Left lobe of liver (tissue), 2 donors: ENCODE measurements at regions not wholly inside any gene's neighbourhood (a gene's known extent, or its start where the extent isn't known, plus 50 kb on each side); places are given as distances from the start of the nearest gene placed in this dataset.
"Not testable (repeated sequence)": the region's sequence is repeated elsewhere in the genome, so short reads cannot be mapped to it uniquely, and the experiment has no call there.

Experiments
- ATAC-seq: fragments of 200-7000 bp; cut with Tn5 transposase; one replicate; pipeline ENCODE4 v1.9.1; 2020; ENCODE audit warnings: mild to moderate bottlenecking, moderate library complexity
- DNase-seq: peaks from one replicate; pipeline ENCODE4 v3.0.0-alpha.2; 2020; ENCODE audit warnings: low spot score
- donor health status: DM: no; HTN: no; CAD: no; lungs with moderate emphysema.
- donor health status: DM: no; HTN: yes; CAD: no.

DNA sequence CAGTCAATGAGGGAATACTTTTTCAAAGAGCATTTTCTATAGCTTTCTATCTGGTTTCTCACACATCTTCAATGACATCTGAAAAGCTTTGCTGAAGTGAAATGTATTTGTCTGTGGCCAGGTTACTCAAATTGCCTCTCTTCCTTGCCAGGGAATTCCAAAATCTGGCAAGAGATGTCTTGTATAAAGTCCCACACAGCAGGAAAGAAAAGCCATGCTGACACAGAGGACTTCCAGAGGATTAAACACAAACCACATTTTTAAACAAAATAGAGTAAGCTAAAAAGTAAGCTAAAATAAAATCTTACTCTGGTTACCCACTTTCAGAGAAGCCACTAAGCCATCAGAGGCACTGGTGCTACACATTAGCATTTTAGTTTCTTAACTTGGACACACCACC lies 93.1 kb upstream of the BCAR3 start:
- DNase-seq (no peak), ATAC-seq (no peak)

DNA sequence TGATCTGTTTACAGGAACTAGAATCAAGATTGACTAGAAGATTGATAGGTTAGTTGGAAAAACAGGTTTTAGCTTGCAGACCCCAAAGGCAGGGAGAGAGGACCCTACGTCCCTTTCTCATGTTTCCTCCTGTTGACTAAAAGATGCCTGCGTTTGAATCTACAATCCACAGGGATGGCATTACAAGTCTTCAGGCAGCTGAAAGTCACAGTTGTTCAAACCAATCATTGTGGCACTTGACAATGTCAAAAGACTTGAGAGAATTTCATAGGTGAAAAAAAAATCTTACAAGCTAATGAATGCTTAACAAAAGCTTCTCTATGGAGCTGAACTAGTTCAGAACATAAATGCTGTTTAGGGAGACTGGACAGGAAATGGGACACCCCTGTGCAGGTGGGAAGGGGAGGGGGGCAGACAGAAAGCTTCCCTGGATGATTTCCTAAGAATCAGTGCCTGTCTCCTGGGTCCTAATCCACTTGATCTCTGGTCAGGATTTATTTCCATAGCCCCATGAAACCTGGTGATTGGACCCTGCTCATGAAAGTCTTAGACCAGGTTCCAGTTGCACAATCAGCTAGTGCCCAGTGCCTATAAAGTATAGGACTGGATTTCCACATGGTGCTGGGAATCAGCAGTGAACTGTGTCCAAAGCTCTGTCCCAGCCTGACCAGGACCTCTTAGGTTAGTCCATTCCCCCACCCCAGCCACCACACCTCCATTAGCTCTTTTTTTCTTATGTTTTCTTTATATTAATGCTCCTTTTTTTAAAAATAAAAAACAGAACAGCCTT lies 91.6 kb upstream of the BCAR3 start:
- ATAC-seq (peak; percentile 37), DNase-seq (no peak)

DNA sequence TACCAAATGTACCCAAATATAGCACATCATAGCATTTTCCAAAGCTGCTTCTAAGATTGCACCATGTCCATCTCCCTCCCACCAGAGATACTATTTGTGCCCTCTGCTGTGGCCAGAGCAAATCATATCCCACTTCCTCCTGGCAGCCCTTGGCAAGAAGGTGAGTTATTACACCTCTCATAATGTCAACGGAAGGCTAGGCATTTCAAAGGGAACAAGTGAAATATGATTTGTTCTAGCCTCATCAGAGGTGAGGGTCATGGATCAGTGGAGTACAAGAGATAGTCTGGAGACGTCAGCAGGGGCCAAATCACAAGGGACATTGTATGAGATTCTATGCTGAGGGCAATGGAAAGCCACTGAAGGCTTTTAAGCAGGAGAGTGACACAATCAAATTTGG lies 90.2 kb upstream of the BCAR3 start:
- DNase-seq (no peak), ATAC-seq (no peak)

DNA sequence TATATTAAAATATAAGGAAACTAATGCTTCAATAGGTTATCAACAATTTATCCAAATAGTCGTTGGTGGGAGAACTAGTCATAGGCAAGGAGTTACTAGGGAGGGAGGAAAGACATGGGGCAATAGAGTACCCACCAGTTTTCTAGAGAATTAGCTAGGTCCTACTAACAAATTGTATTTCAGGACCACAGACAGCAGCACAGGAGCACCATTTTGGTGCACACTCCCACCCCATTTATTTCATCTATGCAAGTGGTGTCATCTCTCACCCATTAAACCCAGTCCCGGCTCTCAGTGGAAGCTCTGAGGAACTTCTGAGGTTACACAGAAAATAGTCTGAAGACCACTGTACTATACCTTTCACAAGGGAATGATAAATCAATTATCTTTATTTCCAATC lies 89.0 kb upstream of the BCAR3 start:
- ATAC-seq (no peak), DNase-seq (no peak)

DNA sequence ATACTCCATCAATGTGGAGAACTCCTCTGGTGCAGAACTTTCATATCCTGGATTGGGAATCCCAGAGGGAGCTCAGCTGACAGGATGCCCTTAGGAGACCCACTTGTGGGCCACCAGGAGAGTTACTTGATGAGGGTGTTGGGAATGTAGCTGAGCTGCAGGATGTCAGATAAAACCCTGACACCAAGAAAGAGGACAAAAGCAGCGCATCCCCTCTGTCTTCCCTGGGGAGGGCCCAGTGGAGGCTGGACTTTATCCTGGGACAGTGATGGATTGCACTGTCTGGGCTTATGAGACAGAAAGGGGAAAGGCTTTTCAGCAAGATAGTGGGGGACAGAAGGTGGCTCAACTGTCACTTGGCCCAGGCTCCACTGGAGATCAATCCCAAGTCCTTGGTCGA lies 88.1 kb upstream of the BCAR3 start:
- ATAC-seq: no peak
- DNase-seq: no peak

DNA sequence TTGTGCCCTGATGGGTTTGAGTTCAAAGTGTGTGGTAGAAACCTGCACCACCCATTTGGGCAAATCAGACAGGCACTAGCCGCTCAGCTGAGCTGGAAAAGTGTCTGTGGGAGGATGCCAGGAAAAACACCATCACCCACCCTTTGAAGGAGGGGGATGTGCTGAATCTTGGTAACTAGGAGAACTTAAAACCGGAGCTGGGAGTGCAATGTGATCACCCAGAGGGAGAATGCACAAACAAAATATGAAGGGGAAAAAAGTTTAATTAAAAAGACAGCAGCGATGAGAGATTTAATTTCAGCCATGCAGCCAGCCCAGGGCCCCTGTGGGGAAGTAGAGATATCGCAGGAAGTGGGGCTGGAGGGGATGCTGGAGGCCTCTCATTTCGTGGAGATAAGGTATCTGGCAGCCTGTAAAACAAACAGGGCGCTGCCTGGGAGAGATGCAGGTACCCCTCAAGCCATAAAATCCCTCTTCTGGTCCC lies 86.8 kb upstream of the BCAR3 start:
- ATAC-seq (no peak), DNase-seq (no peak)

DNA sequence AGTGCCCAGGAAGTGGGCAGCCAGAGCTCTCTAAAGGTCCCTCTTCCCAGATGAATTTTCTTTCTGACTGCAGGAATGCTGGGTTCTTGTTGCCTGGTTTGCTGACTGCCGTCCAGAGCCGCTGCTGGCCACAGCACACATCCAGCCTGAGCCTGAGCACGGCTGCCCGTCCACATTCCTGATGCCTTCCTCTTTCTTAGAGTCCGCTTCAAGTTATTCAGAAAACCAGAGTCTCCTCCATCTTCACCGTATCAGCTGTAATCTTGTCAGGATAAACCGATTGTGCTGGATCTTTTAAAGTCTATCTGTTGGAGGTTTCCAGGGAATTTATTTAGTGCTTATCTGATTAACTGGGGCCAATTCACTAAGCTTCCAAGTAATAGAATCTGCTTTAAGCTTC lies 84.8 kb upstream of the BCAR3 start:
- no peak for ATAC-seq
- DNase-seq: no peak

DNA sequence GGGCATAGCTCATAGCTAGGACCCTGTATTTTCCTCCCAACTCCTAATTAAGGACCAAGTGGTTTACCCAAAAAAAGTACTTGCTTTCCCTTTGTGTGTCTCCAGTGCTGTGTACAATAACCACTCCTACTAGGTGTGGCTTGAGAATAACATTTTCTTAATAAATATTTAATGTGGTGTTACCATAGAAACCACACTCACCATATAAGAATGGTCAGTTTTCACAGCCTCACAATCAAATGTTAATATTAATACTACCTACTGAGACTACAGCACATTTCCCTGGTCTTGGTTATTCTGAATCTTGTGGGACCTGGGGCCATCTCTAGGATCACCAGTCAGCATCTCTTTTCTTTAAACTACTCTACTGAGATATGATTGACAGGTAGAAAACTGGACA lies 83.5 kb upstream of the BCAR3 start:
- ATAC-seq: no peak
- no peak for DNase-seq

DNA sequence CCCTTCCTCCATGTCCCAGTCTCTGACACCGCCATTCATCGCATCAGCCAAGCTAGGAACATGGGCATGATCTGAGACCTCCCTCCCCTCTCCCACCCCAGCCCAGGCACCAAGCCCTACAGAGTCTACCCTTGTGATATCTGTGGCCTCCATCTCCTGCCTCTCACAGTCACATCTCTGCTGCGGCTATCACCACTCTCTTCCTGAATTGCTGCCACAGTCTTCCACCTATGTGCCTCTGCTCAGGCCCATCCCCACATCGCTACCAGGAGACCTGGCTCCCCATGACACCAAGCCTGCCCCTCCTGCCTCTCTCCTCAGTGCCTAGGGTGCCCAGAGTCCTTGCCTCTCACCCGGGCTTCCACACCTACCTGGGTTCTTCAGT lies 82.7 kb upstream of the BCAR3 start:
- ATAC-seq (no peak), DNase-seq (no peak)

DNA sequence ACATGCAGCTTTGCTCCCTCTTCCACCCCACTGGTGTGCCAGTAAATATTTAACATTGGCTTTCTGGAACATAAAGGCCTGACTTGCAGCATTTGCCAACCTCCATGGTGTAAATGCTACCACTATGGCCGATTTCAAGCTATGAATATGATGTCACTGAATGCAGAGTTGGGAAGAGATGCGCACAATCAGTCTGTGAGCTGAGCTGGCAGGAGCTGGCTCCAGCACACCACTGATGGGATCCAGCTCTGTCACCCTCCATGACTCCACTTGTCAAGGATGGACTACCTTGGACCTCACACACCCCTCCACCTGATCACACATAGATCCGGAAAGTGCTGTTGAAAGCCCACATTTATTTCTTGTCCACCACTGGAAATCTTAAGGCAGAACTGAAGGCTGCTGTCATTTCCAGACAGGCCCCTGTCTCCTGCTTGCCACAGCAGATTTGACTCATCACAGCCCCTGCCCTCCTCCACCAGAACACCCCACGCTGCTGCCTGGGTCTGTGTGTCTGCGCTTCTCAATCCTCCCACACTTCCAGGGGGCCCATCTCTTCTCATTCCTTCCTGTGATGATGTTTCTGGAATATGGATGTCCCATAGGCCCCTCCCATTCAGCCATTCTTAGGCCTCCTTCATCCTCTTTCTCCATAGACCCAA lies 82.2 kb upstream of the BCAR3 start:
- ATAC-seq: no peak
- no peak for DNase-seq

DNA sequence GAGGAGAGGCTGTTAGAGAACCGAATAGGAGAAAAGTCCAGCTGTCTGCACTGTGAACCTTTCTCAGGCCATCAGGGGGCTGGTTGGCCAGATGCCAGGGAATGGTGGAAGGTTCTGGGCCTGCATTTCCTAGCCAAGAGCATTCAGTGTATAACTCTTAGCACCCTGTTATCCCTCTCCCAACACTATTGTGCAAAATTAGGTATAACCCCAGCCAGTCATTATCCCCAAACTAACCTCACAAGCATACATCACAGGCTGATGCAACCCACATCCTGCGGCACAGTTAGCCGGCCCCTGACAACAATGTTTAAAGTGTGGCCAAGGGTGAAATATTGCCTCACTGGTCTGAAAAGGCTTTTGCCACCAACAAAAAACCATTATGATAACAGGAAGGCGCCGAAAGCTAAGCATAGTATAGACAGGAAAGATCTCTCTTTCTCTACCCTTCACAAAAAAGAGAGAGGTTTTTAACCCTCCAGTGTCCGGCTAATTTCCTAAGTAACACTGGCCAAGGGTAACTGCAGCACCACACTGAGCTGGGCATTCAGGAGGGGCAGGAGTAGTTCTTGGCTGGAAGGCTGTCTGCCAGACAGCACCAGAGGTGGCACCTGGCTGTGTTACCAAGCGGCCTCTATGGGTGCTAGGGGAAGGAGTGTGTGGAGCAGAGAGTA lies 77.3 kb upstream of the BCAR3 start:
- ATAC-seq: peak; percentile 81
- DNase-seq: peak; percentile 69

DNA sequence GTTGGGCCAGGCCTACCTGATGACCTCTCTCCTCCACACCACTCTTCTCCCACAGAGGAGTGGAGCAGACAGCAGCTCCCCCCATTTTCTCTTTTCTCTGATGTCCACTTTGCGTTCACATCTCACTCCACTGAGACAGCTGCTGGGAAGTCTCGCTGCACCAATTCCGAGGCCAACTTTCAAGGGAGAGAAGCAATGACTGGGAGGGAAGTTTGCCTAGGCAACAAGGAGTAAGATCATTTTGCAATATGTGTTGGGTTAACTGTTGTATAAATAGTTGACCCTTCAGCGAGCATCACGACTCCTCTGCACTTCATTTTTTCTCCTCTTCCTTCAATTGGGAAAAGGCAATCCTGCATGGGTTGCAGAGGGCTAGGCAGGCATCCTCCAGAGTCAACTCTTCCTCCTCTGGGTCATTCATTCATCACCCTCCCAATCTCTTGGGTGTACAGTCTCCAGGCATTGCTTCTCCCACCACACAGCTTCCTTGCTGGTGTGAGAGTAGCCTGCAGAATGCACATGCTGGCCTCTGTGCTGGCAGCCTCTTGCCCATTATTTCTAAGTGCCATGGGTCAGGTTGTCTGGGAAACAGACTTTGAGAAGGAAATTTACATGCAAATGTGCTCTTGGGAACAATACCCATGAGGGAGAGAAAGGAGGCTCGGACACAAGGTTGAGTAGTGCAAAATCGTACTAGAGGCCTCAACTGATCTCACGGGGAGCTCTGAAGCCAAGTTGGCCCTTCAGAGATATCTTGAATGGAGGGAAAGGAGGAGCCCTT lies 75.8 kb upstream of the BCAR3 start:
- DNase-seq (no peak), ATAC-seq (no peak)

DNA sequence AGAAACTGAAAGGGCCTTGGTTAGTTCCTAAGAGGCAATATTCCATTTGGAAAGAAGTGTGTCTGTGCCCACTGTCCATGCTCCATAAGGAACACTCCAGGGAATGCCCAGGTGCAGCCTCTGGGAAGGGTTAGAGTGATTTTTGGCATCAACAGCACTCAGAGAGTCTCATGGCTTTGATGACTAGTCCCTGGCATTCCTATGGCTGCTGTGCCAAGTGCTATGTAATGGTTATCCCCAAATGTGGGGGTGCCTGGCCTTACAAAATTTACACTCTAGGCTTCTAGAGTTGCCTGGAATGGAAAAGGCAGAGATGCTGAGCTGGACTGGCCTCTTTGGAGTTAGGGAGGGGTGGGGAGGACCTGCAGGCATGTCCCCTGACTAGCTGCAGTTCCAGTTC lies 75.0 kb upstream of the BCAR3 start:
- DNase-seq: no peak
- ATAC-seq: no peak

DNA sequence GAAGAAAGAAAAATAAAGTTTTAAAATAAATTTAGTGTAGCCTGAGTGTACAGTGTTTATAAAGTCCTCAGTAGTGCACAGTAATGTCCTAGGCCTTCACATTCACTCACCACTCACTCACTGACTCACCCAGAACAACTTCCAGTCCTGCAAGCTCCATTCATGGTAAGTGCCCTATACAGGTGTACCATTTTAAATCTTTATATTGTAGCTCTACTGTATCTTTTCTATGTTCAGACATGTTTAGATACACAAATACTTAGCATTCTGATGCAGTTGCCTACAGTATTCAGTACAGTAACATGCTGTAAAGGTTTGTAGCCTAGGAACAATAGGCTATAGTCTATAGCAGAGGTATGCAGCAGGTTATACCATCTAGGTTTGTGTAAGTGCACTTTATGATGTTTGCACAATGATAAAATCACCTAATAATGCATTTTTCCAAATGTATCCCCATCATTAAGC lies 73.6 kb upstream of the BCAR3 start:
- DNase-seq, ATAC-seq: not testable (repeated sequence)

DNA sequence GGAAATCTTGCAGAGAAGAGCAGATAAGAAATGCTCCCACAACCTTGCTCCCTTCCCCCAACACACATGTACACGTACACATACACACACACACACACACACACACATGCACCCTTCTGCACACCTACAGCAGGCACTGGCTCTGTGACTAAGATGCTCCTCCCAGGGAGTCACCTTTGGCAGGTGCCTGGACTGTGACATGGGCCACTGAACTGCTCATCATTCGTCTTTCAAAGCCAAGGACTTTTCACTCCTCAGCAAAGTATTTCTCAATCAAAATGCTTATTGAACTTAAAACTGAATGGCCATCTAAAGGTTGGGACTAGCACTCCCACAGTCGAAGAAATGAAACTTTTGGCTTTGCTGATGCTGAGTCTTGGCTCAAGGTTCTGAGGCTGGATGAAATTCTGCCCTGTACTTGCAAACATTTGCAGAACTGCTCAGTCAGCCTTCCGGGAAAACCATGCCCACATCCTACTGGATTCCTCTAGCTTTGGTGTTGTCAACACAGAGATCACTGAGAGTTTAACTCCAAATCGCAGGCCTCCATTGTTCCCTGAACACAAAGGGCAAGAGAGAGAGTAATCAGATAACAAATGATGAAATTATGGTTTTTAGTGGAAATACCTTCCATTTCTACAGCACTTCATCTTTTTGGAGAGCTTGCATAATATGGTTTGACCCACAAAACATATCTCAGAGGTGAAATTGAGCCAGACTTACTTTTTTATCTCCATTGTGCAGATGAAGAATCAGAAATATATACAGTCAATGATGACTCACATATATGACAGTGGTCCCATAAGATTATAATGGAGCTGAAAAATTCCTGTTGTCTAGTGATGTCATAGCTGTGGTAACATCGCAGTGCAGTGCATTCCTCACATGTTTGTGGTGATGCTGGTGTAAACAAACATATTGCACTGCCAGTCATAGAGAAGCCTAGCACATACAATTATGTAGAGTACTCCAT lies 72.4 kb upstream of the BCAR3 start:
- DNase-seq (peak; percentile 60), ATAC-seq (peak; percentile 58)

DNA sequence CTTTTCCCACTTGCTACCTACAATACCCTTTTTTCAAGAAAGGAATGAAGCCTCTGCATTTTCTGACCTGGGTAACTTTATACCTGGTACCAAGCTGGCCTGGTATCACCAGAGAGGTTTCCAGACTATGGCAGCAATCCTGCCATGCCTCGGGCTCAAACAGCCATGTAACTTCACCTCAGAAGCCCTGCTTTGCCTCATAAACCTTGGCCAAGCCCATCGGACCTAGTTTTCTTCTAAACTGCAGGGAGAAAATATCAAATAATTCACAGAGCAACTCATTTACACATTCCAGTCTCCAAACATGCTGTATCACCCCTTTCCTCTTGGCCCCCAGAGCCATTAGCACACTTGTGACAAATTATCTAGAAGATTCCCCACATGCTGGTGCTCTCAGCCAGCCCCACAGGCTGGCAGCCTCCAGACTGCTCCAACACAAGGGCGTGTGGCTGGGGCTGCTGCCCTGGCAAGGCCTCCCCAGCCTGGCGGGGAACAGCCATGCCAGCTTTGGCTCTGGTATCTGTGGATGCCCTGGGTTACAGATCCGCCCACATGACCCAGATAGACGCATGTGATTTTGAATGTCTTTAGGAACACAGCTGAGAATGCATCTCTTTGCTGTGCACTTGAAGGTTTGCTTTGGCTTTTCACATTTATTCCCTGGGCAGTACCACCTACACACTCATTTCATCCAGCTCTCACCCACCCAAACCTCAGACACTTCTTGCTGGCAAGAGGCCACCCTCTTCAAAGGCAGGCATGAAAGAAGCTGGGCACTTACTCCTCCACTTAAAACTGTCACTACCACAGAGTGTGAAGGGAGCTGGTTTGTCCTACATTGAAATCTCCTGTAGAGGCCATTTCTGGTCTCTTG lies 70.0 kb upstream of the BCAR3 start:
- ATAC-seq (peak; percentile 95), DNase-seq (peak; percentile 81)

DNA sequence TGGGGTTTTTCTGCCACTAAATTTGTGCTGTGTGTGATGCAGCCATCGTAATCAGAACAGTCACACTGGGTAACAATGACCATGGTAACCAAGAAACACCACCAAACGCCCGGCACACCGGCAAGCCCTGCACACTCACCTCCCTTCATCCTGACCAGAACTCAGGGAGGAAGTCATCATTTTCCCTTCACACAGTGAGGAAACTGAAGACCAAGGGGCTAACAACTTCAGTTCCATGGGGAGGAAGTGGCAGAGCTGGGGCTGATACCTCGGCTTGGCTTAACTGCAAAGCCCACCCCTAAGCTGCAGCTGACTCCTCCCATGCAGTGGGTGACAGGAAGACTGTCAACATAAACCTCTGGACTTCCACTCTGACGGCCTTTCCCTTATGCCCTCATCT lies 69.3 kb upstream of the BCAR3 start:
- no peak for ATAC-seq
- DNase-seq: no peak

DNA sequence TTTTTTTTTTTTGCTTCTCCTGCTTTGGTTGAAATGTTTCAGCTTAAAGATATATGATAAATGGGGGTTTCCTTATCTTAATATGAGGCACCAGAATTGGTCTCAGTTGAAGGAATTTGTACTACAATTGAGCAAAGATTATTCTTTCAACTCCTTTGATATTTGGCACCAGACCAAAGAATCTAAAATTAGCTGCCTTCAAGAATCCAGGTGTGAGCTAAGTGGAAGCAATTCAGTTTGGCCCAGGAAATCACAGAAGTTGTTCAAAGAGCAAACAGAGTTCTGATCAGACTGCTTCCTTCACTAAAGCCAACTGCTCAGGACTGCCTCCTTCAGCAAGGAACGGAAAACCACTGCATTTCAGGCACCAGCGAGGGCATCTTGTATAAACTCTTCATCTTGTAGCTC lies 68.3 kb upstream of the BCAR3 start:
- no peak for DNase-seq
- no peak for ATAC-seq

DNA sequence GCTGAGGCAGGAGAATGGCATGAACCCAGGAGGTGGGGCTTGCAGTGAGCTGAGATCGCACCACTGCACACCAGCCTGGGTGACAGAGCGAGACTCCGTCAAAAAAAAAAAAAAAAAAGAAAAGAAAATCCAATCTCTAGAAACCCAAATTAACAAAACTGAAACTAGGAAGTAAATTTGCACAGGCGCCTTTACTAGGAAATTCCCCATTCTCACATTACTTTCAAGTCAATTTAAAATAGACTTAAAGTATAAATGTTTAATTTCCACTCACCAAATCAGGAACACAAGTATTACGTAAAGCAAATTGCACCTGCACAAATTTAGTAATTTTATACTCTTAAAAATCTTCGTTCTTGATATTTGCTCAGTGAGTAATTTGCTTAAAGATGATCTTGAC lies 67.8 kb upstream of the BCAR3 start:
- DNase-seq (no peak), ATAC-seq (no peak)
